Neural cell (in vitro differentiated cells): ENCODE measurements at regions not wholly inside any gene's neighbourhood (a gene's known extent, or its start where the extent isn't known, plus 50 kb on each side); places are given as distances from the start of the nearest gene placed in this dataset.

ENCODE experiments used
- POLR2AphosphoS5 ChIP-seq: IDR thresholded peaks from 2 replicates; pipeline ENCODE4 v1.6.1; 2012
- RAD21 ChIP-seq: fragments of 450-650 bp; conservative IDR thresholded peaks from 2 replicates; pipeline ENCODE4 v1.6.1; 2014; ENCODE audit warnings: antibody characterized with exemption, mild to moderate bottlenecking, moderate library complexity

GRCh38 chr11:122593473-122594420 is 61.8 kb upstream of the UBASH3B start:
- TF ChIP-seq RAD21 (no peak), POLR2AphosphoS5 (no peak)
